GM18858 (cell line): ENCODE measurements at regions not wholly inside any gene's neighbourhood (a gene's known extent, or its start where the extent isn't known, plus 50 kb on each side); places are given as distances from the start of the nearest gene placed in this dataset.

ENCODE experiments used
- ATAC-seq: cut with Tn5 transposase; IDR thresholded peaks from one replicate; pipeline ENCODE4 v1.9.1; 2021; ENCODE audit not compliant: unreplicated experiment

GRCh38 chr4:127162741-127163140 lies 470.0 kb upstream of the INTU start:
- ATAC-seq, result no peak

GRCh38 chr4:127165971-127166370 lies 466.8 kb upstream of the INTU start:
- ATAC-seq, result no peak

- no peak for ATAC-seq
Measured at GRCh38 chr4:127174201-127174600, 458.6 kb upstream of the INTU start.

DNA sequence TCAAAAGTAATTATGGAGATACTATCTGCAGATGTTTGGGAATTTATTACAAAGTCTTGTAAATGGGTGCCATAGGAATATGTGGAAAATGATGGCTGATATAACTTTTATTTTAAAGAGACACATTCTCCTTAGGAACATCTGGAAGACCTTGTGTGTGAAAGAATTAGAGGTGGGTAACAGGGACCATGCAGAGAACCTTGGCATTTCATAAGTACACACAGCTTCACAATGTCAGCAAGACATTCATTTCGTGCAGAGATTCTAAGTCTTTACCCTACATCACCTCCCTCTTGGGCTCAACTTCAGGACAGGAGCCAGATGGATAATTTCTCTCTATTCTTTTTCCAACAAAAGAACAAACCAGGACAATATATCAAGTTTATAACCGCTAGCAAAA lies 458.1 kb upstream of the INTU start:
- ATAC-seq, result no peak

- ATAC-seq, result no peak
Measured at GRCh38 chr4:127179256-127180087, 453.3 kb upstream of the INTU start.

- no peak for ATAC-seq
Measured at GRCh38 chr4:127181001-127181400, 451.8 kb upstream of the INTU start.

- no peak for ATAC-seq
Measured at GRCh38 chr4:127182687-127183086, 450.1 kb upstream of the INTU start.

DNA sequence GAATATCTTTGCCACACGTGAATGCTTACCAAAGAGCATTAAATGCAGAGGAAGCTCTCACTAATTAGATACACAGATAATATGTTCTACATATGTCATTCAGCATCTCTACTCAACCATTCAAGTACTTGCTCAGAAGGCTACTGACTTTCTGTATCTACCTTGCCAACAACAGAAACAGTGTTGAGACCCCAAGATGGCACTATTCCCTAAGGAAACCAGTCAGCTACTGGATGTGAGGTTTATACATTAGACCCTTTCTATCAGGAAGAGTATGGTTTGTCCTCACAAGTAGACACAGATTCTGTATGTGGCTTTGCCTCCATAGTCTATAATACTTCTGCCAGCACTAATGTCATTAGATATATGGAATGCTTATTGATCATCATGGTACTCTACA lies 443.9 kb upstream of the INTU start:
- no peak for ATAC-seq

- no peak for ATAC-seq
Measured at GRCh38 chr4:127194281-127194680, 438.5 kb upstream of the INTU start.

DNA sequence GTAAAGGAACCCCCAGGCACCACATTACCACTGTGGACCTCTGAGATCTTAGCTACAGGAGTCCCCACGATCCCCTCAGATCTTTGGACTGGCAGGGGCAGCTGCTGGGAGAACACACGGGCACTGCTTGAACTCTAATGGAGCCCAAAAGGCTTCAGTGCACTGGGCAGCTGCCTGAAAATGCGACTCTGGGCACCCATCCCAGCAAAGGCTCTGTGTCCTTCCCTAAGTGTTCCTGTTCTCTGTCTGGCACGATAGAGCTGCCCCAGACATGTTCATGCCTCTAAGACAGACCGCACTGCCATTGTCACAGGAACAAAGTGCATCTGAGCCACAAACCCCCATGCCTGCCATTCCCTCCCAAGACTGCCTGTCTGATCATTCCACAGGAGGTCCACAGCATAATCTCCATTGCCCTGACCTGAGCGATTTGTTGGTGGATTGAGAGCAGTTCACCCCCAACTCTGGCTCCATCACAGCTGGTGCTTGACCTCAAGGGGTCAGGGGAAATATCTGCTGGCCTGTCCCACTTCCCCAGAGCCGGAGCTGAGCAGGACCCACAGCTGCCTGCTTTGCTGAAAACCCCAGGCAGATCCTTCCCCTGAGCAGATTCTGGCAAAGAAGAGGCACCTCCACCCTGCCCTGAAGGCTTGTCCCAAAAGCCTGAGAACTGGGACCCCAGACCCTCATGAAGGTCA lies 436.0 kb upstream of the INTU start:
- ATAC-seq, result no peak

- ATAC-seq, result no peak
Measured at GRCh38 chr4:127203562-127204200, 429.1 kb upstream of the INTU start.

DNA sequence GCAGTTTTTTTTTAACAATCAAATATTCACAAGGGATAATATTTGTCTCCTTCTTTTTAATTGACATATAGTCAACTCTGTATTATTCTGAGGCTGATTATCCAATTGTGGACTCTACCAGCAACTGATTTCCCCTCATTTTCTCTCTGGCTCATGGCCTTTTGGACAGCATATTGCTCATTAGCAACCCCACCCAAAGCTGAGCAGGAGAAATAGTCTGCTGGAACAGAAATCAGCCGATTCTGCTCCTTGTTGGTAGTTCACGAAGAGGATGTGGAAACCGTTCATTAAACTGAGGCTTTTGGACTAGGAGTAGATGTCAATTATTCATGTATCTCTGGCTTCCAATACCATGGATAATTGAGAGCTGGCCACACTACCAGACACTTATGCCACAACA lies 428.4 kb upstream of the INTU start:
- ATAC-seq, result no peak

DNA sequence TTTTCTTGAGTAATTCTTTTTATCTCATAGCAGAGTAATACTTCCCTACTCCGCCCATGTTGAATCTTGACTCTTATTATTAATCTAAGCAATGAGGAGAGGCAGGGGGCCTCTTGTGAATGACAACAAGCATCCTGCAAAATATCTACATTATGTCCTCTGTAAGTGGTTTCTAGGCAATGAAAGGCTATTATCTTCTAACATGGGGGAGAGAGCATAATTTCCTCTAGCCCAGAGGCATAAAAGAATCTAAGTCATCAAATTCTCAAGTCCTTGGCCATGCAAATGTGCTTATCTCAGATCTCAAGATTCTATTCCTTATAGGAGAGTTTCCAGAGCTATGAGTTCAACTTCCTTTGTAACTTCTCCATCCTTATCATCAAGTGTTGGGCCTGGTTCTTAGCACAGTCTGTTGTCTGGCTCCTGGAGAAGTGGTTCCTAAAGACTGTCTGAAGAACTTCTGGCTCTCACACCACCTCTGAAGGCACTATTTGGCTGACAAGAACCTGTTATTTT lies 423.1 kb upstream of the INTU start:
- ATAC-seq, result no peak

GRCh38 chr4:127210893-127211649 lies 421.7 kb upstream of the INTU start:
- no peak for ATAC-seq

DNA sequence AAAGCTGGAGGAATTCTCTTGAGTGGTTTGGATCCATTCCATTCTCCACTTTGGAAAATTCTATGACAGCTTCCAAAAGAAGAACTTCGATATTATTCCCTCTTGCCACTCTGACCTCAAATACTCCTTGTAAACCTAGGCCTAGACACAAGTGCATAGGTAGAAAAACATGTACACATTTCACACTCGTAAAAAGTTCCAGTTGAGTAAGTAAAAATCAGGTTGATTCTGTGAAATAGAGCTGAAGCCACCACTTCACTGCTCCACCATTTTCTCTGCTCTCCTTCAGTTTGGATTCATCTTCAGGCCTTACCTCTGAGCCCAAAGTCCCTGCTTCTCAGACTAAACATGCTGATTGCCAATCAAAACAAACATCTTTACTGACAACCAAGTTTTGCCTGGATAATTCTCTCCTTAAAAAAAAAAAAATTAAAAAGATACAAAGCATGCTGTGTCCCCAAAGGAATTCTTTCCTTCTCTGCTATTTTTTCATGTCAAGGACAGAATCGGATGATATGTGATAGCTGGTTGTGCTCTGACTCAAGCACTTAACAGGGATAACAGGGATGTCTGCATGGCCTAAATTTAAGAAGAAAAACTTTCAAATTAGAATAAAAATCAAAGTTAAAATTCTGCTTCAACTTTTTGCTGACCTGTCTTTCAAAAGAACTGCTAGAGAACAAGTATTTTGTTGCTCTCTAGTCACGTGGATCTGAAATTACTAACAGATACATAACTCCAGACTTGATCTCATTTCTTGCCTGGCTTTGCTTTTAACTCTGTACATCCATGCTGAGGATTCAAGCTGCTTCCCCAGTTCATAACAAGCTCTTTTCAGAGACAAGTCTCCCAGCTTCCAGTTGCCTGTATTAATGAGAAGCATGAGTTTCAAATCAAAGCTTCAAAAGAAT lies 420.9 kb upstream of the INTU start:
- ATAC-seq, result no peak

DNA sequence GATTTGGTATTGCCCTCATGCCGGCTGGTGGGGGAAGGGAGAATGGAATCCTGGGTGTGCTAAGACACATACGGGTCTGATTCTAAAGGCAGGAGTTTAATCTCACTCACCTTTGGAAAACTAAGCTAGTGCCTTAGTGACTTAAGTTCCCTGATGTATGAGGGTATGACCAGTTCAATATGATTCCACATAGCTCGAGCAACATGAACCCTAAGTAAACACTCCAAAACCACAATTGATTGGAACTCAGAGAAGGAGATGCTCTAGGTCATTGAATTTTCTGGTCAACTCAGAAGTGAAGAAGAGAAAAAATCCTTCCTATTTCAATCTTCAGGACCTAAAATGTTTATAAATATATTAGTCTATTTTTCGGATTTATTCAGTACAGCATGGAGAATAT lies 420.1 kb upstream of the INTU start:
- ATAC-seq, result no peak

- no peak for ATAC-seq
Measured at GRCh38 chr4:127214016-127214415, 418.7 kb upstream of the INTU start.

- no peak for ATAC-seq
Measured at GRCh38 chr4:127214931-127215330, 417.8 kb upstream of the INTU start.

- ATAC-seq, result no peak
Measured at GRCh38 chr4:127217586-127218229, 415.0 kb upstream of the INTU start.

GRCh38 chr4:127219232-127219631 lies 413.5 kb upstream of the INTU start:
- ATAC-seq, result no peak
